GM12878 (cell line): ENCODE measurements at regions not wholly inside any gene's neighbourhood (a gene's known extent, or its start where the extent isn't known, plus 50 kb on each side); places are given as distances from the start of the nearest gene placed in this dataset.

Experiments
- ATAC-seq: fragments of 200-7000 bp; cut with Tn5 transposase; 3 replicates; pipeline ENCODE4 v1.9.1; 2020; ENCODE audit warnings: mild to moderate bottlenecking, moderate library complexity
- BruUV-seq: library from RNA; stranded (reverse); fragments of 400-500 nt; replicated peaks from 2 replicates; lab custom pipeline; 2021; lab: Mats Ljungman, UMichigan
- CTCF ChIA-PET: fragments of 300-600 bp; sonication (Branson Sonifier 250); formaldehyde crosslinking; extraction: SDS; loops from one replicate; lab custom pipeline; 2021; ENCODE audit warnings: inconsistent platforms; lab: Yijun Ruan, JAX
- POLR2A ChIA-PET: fragments of 350-600 bp; formaldehyde crosslinking; extraction: SDS; loops from one replicate; lab custom pipeline; 2021; ENCODE audit warnings: inconsistent platforms; lab: Charles Lee
- RAD21 ChIA-PET: fragments of 300-600 bp; sonication (Branson Sonifier 250); formaldehyde crosslinking; loops from one replicate; lab custom pipeline; 2023; ENCODE audit warnings: antibody characterized with exemption; ENCODE audit not compliant: unreplicated experiment; lab: Charles Lee
- SMC1A ChIA-PET: fragments of 300-600 bp; sonication (Branson Sonifier 250); formaldehyde crosslinking; loops from one replicate; lab custom pipeline; 2023; ENCODE audit not compliant: unreplicated experiment, uncharacterized antibody; lab: Charles Lee
- DNase-seq: peaks from one replicate; pipeline ENCODE4 v3.0.0-alpha.2; 2011; ENCODE audit warnings: low read depth, low spot score
- FAIRE-seq: peaks from 3 replicates; lab custom pipeline; 2011; peaks lifted over from hg19 to GRCh38; lab: Jason Lieb, UNC
- H2AFZ ChIP-seq: 2 replicates; pipeline ENCODE4 v1.6.0; 2011; ENCODE audit warnings: low read depth, low read length, control low read depth; ENCODE audit not compliant: control insufficient read depth
- H3K27ac ChIP-seq: 2 replicates; pipeline ENCODE4 v1.5.1; 2011; ENCODE audit warnings: control low read depth; ENCODE audit not compliant: control insufficient read depth, insufficient read depth
- H3K27me3 ChIP-seq, 2 experiments: replicated peaks in 1 of 2; 2 replicates each; pipeline versions ENCODE4 v1.6.0 to v1.6.1; 2011; ENCODE audit warnings: low read length in 1 of 2; ENCODE audit not compliant: control insufficient read depth in 2 of 2, insufficient read depth in 2 of 2
- H3K36me3 ChIP-seq, 2 experiments: 2 replicates each; pipeline ENCODE4 v1.5.1; 2011; ENCODE audit warnings: low read length in 1 of 2; ENCODE audit not compliant: control insufficient read depth in 2 of 2, insufficient read depth in 2 of 2
- H3K4me1 ChIP-seq: 2 replicates; pipeline ENCODE4 v1.6.1; 2011; ENCODE audit warnings: mild to moderate bottlenecking, low read length, moderate library complexity, mixed read lengths; ENCODE audit not compliant: control insufficient read depth, insufficient read depth
- H3K4me2 ChIP-seq: 2 replicates; pipeline ENCODE4 v1.6.0; 2011; ENCODE audit warnings: control low read depth; ENCODE audit not compliant: control insufficient read depth, insufficient read depth
- H3K4me3 ChIP-seq: fragments of 200-600 bp; sonication (generic); 2 replicates; pipeline ENCODE4 v1.5.1; 2016
- H3K79me2 ChIP-seq: 2 replicates; pipeline ENCODE4 v1.6.0; 2011; ENCODE audit warnings: low read length; ENCODE audit not compliant: control insufficient read depth, insufficient read depth
- H3K9ac ChIP-seq: 2 replicates; pipeline ENCODE4 v1.8.0; 2011; ENCODE audit warnings: low read length, control low read depth, mixed read lengths; ENCODE audit not compliant: control insufficient read depth, insufficient read depth
- H3K9me3 ChIP-seq: replicated peaks from 3 replicates; pipeline ENCODE4 v1.5.1; 2011; ENCODE audit warnings: mild to moderate bottlenecking, low read length; ENCODE audit not compliant: control insufficient read depth, insufficient read depth
- H4K20me1 ChIP-seq: 2 replicates; pipeline ENCODE4 v1.6.0; 2011; ENCODE audit not compliant: control insufficient read depth, insufficient read depth
- BACH1 ChIP-seq: fragments of 450-650 bp; IDR thresholded peaks from 2 replicates; pipeline ENCODE4 v1.6.1; 2017; ENCODE audit warnings: mild to moderate bottlenecking, borderline replicate concordance
- JUNB ChIP-seq: IDR thresholded peaks from 2 replicates; pipeline ENCODE4 v1.6.1; 2016; ENCODE audit warnings: antibody characterized with exemption, mild to moderate bottlenecking
- MYB ChIP-seq: fragments of 150-350 bp; IDR thresholded peaks from 2 replicates; pipeline ENCODE4 v1.6.1; 2014; ENCODE audit warnings: mild to moderate bottlenecking, low read depth, low read length, borderline replicate concordance
- RAD51 ChIP-seq: fragments of 450-650 bp; IDR thresholded peaks from 2 replicates; pipeline ENCODE4 v1.6.1; 2016; ENCODE audit warnings: moderate library complexity, mild to moderate bottlenecking, inconsistent platforms
- SMARCA5 ChIP-seq: fragments of 450-650 bp; IDR thresholded peaks from 2 replicates; pipeline ENCODE4 v1.6.1; 2017; ENCODE audit warnings: mild to moderate bottlenecking
- in situ Hi-C: fragments of 300-500 bp; cut with MboI; formaldehyde crosslinking; loops from 9 replicates; pipeline ENCODE4 v1.14.3; 2018; ENCODE audit warnings: mixed read lengths
- intact Hi-C: fragments of 100-400 bp; cut with micrococcal nuclease; formaldehyde crosslinking; loops from one replicate; pipeline ENCODE4 v1.14.2; 2022; ENCODE audit not compliant: unreplicated experiment
- TF ChIP-seq, protein P1 (sequence below): fragments of 450-650 bp; IDR thresholded peaks from 2 replicates; pipeline ENCODE4 v1.6.1; 2016; ENCODE audit warnings: mild to moderate bottlenecking
- TF ChIP-seq, protein P2 (sequence below): fragments of 450-650 bp; formaldehyde crosslinking; IDR thresholded peaks from 2 replicates; pipeline ENCODE4 v1.5.0; 2022; ENCODE audit warnings: mild to moderate bottlenecking, missing genetic modification characterization
- TF ChIP-seq, protein P3 (sequence below): IDR thresholded peaks from 2 replicates; pipeline ENCODE4 v1.6.1; 2011; ENCODE audit warnings: low read depth, low read length, improper control_type of control experiment, borderline replicate concordance

DNA sequence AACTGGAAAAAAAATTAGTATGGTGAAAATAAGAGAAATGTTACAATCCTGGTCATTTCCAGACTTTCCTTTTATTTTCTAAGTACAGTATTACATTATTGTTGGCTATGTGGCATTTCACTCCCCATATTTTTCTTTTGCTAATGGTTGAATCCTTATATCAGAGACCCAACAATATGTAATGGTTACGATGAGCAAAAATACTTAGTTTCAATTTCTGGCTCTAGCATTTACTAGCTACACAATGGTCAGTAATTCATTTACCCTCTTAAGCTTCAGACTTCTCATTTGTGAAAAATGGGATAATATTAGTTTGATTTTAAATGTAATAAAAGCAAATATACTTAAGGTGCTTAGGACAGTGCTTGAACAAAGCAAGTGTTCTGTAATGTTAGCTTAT is 942.9 kb upstream of the PABPC4L start (continued):
- TF ChIP-seq MYB (no peak), BACH1 (no peak), JUNB (no peak)
- TF ChIP-seq, protein P1, sequence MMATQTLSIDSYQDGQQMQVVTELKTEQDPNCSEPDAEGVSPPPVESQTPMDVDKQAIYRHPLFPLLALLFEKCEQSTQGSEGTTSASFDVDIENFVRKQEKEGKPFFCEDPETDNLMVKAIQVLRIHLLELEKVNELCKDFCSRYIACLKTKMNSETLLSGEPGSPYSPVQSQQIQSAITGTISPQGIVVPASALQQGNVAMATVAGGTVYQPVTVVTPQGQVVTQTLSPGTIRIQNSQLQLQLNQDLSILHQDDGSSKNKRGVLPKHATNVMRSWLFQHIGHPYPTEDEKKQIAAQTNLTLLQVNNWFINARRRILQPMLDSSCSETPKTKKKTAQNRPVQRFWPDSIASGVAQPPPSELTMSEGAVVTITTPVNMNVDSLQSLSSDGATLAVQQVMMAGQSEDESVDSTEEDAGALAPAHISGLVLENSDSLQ, result no peak
- TF ChIP-seq, all 136 proteins: peak for 0

DNA sequence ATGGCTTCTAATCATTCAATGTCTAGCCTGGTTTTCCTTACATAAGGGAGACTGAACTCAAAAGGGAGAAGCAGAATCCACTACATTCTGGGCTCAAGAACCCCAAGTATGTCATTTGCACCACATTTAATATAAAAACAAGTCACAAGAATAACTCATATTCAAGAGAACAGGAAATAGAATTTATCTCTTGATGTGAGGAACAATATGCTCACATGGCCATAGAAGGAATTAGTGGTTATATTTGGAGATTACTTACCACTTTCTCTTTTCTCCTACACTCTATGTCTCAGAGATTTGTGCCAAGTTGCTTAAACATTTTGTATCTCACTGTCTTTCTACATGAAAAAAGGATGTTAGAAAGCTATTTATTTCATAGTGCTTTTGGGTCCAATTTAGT is 922.6 kb upstream of the PABPC4L start:
- CTCF ChIA-PET, result no interaction called here

More for the DNA sequence above, 922.6 kb upstream of the PABPC4L start:
- no peaks in the 10 kb centered on the region for H3K79me2 ChIP-seq
- SMC1A ChIA-PET, result no interaction called here
- no peaks in the 10 kb centered on the region for H4K20me1 ChIP-seq
- H3K9me3 ChIP-seq, result no peaks in the 10 kb centered on the region
- H3K4me2 ChIP-seq, result no peak overlapping the region
- TF ChIP-seq, protein P2, sequence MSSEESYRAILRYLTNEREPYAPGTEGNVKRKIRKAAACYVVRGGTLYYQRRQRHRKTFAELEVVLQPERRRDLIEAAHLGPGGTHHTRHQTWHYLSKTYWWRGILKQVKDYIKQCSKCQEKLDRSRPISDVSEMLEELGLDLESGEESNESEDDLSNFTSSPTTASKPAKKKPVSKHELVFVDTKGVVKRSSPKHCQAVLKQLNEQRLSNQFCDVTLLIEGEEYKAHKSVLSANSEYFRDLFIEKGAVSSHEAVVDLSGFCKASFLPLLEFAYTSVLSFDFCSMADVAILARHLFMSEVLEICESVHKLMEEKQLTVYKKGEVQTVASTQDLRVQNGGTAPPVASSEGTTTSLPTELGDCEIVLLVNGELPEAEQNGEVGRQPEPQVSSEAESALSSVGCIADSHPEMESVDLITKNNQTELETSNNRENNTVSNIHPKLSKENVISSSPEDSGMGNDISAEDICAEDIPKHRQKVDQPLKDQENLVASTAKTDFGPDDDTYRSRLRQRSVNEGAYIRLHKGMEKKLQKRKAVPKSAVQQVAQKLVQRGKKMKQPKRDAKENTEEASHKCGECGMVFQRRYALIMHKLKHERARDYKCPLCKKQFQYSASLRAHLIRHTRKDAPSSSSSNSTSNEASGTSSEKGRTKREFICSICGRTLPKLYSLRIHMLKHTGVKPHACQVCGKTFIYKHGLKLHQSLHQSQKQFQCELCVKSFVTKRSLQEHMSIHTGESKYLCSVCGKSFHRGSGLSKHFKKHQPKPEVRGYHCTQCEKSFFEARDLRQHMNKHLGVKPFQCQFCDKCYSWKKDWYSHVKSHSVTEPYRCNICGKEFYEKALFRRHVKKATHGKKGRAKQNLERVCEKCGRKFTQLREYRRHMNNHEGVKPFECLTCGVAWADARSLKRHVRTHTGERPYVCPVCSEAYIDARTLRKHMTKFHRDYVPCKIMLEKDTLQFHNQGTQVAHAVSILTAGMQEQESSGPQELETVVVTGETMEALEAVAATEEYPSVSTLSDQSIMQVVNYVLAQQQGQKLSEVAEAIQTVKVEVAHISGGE (CRISPR knock-in tag), result no peak
- TF ChIP-seq RAD51 (no peak), SMARCA5 (no peak)
- TF ChIP-seq, protein P3, sequence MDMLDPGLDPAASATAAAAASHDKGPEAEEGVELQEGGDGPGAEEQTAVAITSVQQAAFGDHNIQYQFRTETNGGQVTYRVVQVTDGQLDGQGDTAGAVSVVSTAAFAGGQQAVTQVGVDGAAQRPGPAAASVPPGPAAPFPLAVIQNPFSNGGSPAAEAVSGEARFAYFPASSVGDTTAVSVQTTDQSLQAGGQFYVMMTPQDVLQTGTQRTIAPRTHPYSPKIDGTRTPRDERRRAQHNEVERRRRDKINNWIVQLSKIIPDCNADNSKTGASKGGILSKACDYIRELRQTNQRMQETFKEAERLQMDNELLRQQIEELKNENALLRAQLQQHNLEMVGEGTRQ, result no peak
- H3K27me3 ChIP-seq, result no peaks in the 10 kb centered on the region
- DNase-seq (no peak), FAIRE-seq (no peak), ATAC-seq (no peak)
- RAD21 ChIA-PET, result no interaction called here
- no TSS peak for BruUV-seq
- in situ Hi-C loops, result no loop called here
- no peaks in the 10 kb centered on the region for H3K4me1 ChIP-seq
- H3K27ac ChIP-seq, result no peak overlapping the region
- no peak overlapping the region for H3K4me3 ChIP-seq
- no peak overlapping the region for H3K9ac ChIP-seq
- POLR2A ChIA-PET, result no interaction called here
- H3K36me3 ChIP-seq, result no peaks in the 10 kb centered on the region
- H2AFZ ChIP-seq, result no peak overlapping the region
- intact Hi-C loops, result no loop called here
